Ascending aorta (tissue), 2 donors: ENCODE measurements at regions not wholly inside any gene's neighbourhood (a gene's known extent, or its start where the extent isn't known, plus 50 kb on each side); places are given as distances from the start of the nearest gene placed in this dataset.
"Not testable (repeated sequence)": the region's sequence is repeated elsewhere in the genome, so short reads cannot be mapped to it uniquely, and the experiment has no call there.

ENCODE experiments used
- DNase-seq, 2 donors: peaks; one replicate each; pipeline ENCODE4 v3.0.0-alpha.2; 2019; ENCODE audit warnings: low spot score in 2 of 2
- H3K27ac ChIP-seq, 2 donors: fragments of 200-600 bp; sonication (generic); one replicate each; pipeline ENCODE4 v1.5.1; 2016 to 2017; ENCODE audit warnings: mild to moderate bottlenecking in 1 of 2
- H3K27me3 ChIP-seq: fragments of 200-600 bp; sonication (generic); one replicate; pipeline ENCODE4 v1.5.1; 2017
- H3K36me3 ChIP-seq, 2 donors: fragments of 200-600 bp; sonication (generic); one replicate each; pipeline ENCODE4 v1.5.1; 2016
- H3K4me1 ChIP-seq, 2 donors: fragments of 200-600 bp; sonication (generic); one replicate each; pipeline ENCODE4 v1.5.1; 2016 to 2017; ENCODE audit warnings: mild to moderate bottlenecking in 1 of 2
- H3K4me3 ChIP-seq, 2 donors: fragments of 200-600 bp; sonication (generic); one replicate each; pipeline ENCODE4 v1.5.1; 2016 to 2017; ENCODE audit warnings: mild to moderate bottlenecking in 1 of 2
- H3K9me3 ChIP-seq, 2 donors: fragments of 200-600 bp; sonication (generic); one replicate each; pipeline ENCODE4 v1.5.1; 2016
- intact Hi-C: fragments of 100-400 bp; cut with DNase I; formaldehyde crosslinking; loops from one replicate; pipeline ENCODE4 v1.15.1; 2023

GRCh38 chr3:125779276-125779675, 184.0 kb upstream of the OSBPL11 start:
- H3K27me3 ChIP-seq, H3K9me3 ChIP-seq, H3K27ac ChIP-seq, H3K4me3 ChIP-seq, H3K36me3 ChIP-seq, DNase-seq, intact Hi-C loops, H3K4me1 ChIP-seq: not testable (repeated sequence)

- H3K4me1 ChIP-seq, H3K36me3 ChIP-seq, H3K4me3 ChIP-seq, DNase-seq, H3K9me3 ChIP-seq, H3K27me3 ChIP-seq, intact Hi-C loops, H3K27ac ChIP-seq: not testable (repeated sequence)
Measured at GRCh38 chr3:125779918-125780317, 184.6 kb upstream of the OSBPL11 start.

- H3K27me3 ChIP-seq, H3K4me3 ChIP-seq, H3K9me3 ChIP-seq, DNase-seq, intact Hi-C loops, H3K4me1 ChIP-seq, H3K27ac ChIP-seq, H3K36me3 ChIP-seq: not testable (repeated sequence)
Measured at GRCh38 chr3:125781678-125782077, 186.4 kb upstream of the OSBPL11 start.

- not testable (repeated sequence) for DNase-seq
Measured at GRCh38 chr3:125790312-125790711, 178.7 kb upstream of the ROPN1B start.

GRCh38 chr3:125791021-125791420, 178.0 kb upstream of the ROPN1B start:
- H3K27me3 ChIP-seq, DNase-seq, H3K4me1 ChIP-seq, intact Hi-C loops, H3K36me3 ChIP-seq, H3K4me3 ChIP-seq, H3K27ac ChIP-seq, H3K9me3 ChIP-seq: not testable (repeated sequence)

More at GRCh38 chr3:125790312-125790711, 178.7 kb upstream of the ROPN1B start:
- H3K4me3 ChIP-seq, H3K4me1 ChIP-seq, intact Hi-C loops, H3K27ac ChIP-seq, H3K9me3 ChIP-seq, H3K27me3 ChIP-seq, H3K36me3 ChIP-seq: not testable (repeated sequence)

GRCh38 chr3:125810010-125810409, 159.0 kb upstream of the ROPN1B start:
- H3K36me3 ChIP-seq, H3K27ac ChIP-seq, intact Hi-C loops, H3K27me3 ChIP-seq, H3K4me3 ChIP-seq, H3K4me1 ChIP-seq, DNase-seq: not testable (repeated sequence)
- peaks cover 19 to 79% of the 10 kb centered on the region in 2 donors for H3K9me3 ChIP-seq

GRCh38 chr3:125822175-125822574, 146.8 kb upstream of the ROPN1B start:
- H3K4me1 ChIP-seq, H3K27me3 ChIP-seq, DNase-seq, H3K27ac ChIP-seq, H3K4me3 ChIP-seq, H3K36me3 ChIP-seq, intact Hi-C loops: not testable (repeated sequence)
- H3K9me3 ChIP-seq = peaks cover 0 to 19% of the 10 kb centered on the region in 2 donors

GRCh38 chr3:125831005-125831750, 137.8 kb upstream of the ROPN1B start:
- H3K4me1 ChIP-seq, H3K27ac ChIP-seq, H3K27me3 ChIP-seq, H3K36me3 ChIP-seq, DNase-seq, H3K4me3 ChIP-seq, intact Hi-C loops, H3K9me3 ChIP-seq: not testable (repeated sequence)

- intact Hi-C loops, H3K27ac ChIP-seq, H3K4me3 ChIP-seq, H3K36me3 ChIP-seq, H3K4me1 ChIP-seq, H3K27me3 ChIP-seq, DNase-seq, H3K9me3 ChIP-seq: not testable (repeated sequence)
Measured at GRCh38 chr3:125835562-125835961, 133.4 kb upstream of the ROPN1B start.

- DNase-seq, H3K36me3 ChIP-seq, H3K27ac ChIP-seq, H3K9me3 ChIP-seq, H3K4me3 ChIP-seq, H3K4me1 ChIP-seq, H3K27me3 ChIP-seq, intact Hi-C loops: not testable (repeated sequence)
Measured at GRCh38 chr3:125836011-125836551, 132.9 kb upstream of the ROPN1B start.

GRCh38 chr3:125836786-125837185, 132.2 kb upstream of the ROPN1B start:
- H3K4me3 ChIP-seq, H3K27ac ChIP-seq, H3K4me1 ChIP-seq, intact Hi-C loops, H3K9me3 ChIP-seq, DNase-seq, H3K27me3 ChIP-seq, H3K36me3 ChIP-seq: not testable (repeated sequence)

- H3K4me3 ChIP-seq, H3K27me3 ChIP-seq, DNase-seq, H3K27ac ChIP-seq, intact Hi-C loops, H3K9me3 ChIP-seq, H3K36me3 ChIP-seq, H3K4me1 ChIP-seq: not testable (repeated sequence)
Measured at GRCh38 chr3:125838857-125839256, 130.1 kb upstream of the ROPN1B start.

- H3K27ac ChIP-seq, H3K9me3 ChIP-seq, H3K27me3 ChIP-seq, H3K36me3 ChIP-seq, DNase-seq, H3K4me1 ChIP-seq, intact Hi-C loops, H3K4me3 ChIP-seq: not testable (repeated sequence)
Measured at GRCh38 chr3:125840465-125840864, 128.5 kb upstream of the ROPN1B start.

GRCh38 chr3:125847966-125848365, 121.0 kb upstream of the ROPN1B start:
- H3K4me3 ChIP-seq, H3K27ac ChIP-seq, H3K4me1 ChIP-seq, H3K9me3 ChIP-seq, intact Hi-C loops, H3K27me3 ChIP-seq, H3K36me3 ChIP-seq, DNase-seq: not testable (repeated sequence)

- H3K9me3 ChIP-seq, intact Hi-C loops, H3K27me3 ChIP-seq, H3K4me3 ChIP-seq, H3K36me3 ChIP-seq, H3K27ac ChIP-seq, DNase-seq, H3K4me1 ChIP-seq: not testable (repeated sequence)
Measured at GRCh38 chr3:125855006-125855405, 114.0 kb upstream of the ROPN1B start.
